ENCODE measurements at regions not wholly inside any gene's neighbourhood (a gene's known extent, or its start where the extent isn't known, plus 50 kb on each side); places are given as distances from the start of the nearest gene placed in this dataset.
"Not testable (repeated sequence)": the region's sequence is repeated elsewhere in the genome, so short reads cannot be mapped to it uniquely, and the experiment has no call there.

DNA sequence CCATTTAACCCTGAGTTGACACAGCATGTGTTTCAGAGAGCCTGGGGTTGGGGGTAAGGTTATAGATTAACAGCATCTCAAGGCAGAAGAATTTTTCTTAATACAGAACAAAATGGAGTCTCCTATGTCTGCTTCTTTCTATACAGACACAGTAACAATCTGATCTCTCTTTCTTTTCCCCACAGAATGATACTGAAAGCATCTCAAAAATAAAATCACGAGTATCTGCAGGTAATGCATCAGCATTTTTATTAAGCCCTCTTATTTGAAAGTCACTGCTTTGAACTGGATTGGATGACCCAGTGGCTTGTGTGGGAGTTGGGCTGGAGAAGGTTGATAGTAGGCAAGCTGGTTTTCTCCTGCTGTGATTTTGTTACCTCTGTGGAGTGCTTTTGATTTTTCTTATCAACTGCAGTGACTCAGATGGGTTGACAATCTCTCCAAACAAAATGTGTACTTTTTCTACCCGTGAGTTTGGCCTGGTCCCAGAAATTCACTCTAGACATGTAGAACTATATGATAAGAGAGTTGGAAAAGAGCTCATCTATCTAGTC lies 253.5 kb upstream of the PRKCQ start:
- H3K4me3 ChIP-seq (ENCODE audit: low read depth, low read length) = no peak overlapping the region
- TF ChIP-seq CTCF (IDR thresholded peaks at IDR 0.05; ENCODE audit: borderline replicate concordance, insufficient read depth, low read depth, low read length) = no peak

- H3K4me3 ChIP-seq (ENCODE audit: low read depth, low read length) = not testable (repeated sequence)
Observed at GRCh38 chr10:6830981-6831380, 250.9 kb upstream of the PRKCQ start.

DNA sequence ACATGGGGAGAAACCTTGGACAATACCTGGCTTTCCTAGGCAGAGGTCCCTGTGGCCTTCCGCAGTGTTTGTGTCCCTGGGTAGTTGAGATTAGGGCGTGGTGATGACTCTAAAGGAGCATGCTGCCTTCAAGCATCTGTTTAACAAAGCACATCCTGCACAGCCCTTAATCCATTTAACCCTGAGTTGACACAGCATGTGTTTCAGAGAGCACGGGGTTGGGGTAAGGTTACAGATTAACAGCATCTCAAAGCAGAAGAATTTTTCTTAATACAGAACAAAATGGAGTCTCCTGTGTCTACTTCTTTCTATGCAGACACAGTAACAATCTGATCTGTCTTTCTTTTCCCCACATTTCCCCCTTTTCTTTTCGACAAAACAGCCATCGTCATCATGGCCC lies 244.7 kb upstream of the PRKCQ start:
- H3K4me3 ChIP-seq (ENCODE audit: low read depth, low read length) = not testable (repeated sequence)

DNA sequence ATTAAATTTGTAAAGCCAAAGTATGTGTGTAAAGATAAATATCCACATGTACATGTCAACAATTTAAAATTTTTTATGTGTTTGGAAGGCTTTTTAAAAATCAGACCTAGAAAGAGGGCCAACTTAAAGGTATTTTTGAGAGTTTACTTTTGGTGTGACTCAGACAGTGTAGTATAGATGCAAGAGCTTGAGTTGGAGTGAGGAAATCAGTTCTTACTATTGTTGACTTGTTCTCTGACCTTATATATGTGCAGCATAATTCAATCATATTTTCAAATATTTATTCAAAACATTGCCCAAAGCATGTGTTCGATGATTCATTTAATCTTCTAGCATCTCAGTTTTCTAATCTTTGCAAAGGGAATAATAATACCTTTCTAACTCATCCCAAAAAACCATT lies 243.7 kb upstream of the PRKCQ start:
- H3K4me3 ChIP-seq (ENCODE audit: low read depth, low read length) = no peak overlapping the region
- no peak for TF ChIP-seq CTCF (IDR thresholded peaks at IDR 0.05; ENCODE audit: borderline replicate concordance, insufficient read depth, low read depth, low read length)

- TF ChIP-seq CTCF (IDR thresholded peaks at IDR 0.05; ENCODE audit: borderline replicate concordance, insufficient read depth, low read depth, low read length) = no peak
- H3K4me3 ChIP-seq (ENCODE audit: low read depth, low read length) = no peak overlapping the region
Observed at GRCh38 chr10:6819301-6819700, 239.2 kb upstream of the PRKCQ start.

DNA sequence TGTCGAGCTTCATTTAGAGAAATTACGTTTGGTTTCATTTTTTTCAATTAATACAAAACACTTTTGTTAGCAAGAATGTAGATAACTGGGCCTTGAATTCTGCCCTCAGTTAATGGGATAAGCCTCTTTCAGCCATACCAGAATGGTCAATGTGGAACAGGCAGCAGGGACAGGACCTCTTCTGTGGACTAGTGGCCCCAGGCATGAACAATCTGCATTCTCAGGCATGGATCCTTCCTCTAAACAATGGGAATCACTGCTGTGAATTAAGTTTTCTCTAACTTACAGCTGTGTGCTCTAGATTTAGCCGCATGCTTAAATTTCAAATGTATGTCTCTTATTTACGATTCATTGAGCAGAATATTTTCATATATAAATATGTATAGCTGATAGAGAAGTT lies 237.7 kb upstream of the PRKCQ start:
- H3K4me3 ChIP-seq (ENCODE audit: low read depth, low read length) = no peak overlapping the region
- TF ChIP-seq CTCF (IDR thresholded peaks at IDR 0.05; ENCODE audit: borderline replicate concordance, insufficient read depth, low read depth, low read length) = no peak

GRCh38 chr10:6815346-6815745 lies 235.3 kb upstream of the PRKCQ start:
- H3K4me3 ChIP-seq (ENCODE audit: low read depth, low read length) = no peak overlapping the region
- no peak for TF ChIP-seq CTCF (IDR thresholded peaks at IDR 0.05; ENCODE audit: borderline replicate concordance, insufficient read depth, low read depth, low read length)

- no peak for TF ChIP-seq CTCF (IDR thresholded peaks at IDR 0.05; ENCODE audit: borderline replicate concordance, insufficient read depth, low read depth, low read length)
- H3K4me3 ChIP-seq (ENCODE audit: low read depth, low read length) = no peak overlapping the region
Observed at GRCh38 chr10:6813856-6814255, 233.8 kb upstream of the PRKCQ start.

All from GM12875 (cell line).